IMR-90 (cell line): ENCODE measurements at regions not wholly inside any gene's neighbourhood (a gene's known extent, or its start where the extent isn't known, plus 50 kb on each side); places are given as distances from the start of the nearest gene placed in this dataset.

ENCODE experiments used
- ATAC-seq: fragments of 200-7000 bp; cut with Tn5 transposase; 2 replicates; pipeline ENCODE4 v1.9.1; 2020; ENCODE audit warnings: low read depth, mild to moderate bottlenecking, moderate library complexity
- BruUV-seq: library from RNA; stranded (reverse); fragments of 400-500 nt; replicated peaks from 2 replicates; lab custom pipeline; 2021; lab: Mats Ljungman, UMichigan
- CTCF ChIA-PET: fragments of 300-600 bp; formaldehyde crosslinking; extraction: SDS; loops from one replicate; lab custom pipeline; 2021; ENCODE audit warnings: antibody characterized with exemption; lab: Yijun Ruan, JAX
- POLR2A ChIA-PET: fragments of 300-600 bp; sonication (Branson Sonifier 250); formaldehyde crosslinking; loops from one replicate; lab custom pipeline; 2022; ENCODE audit warnings: antibody characterized with exemption; ENCODE audit not compliant: unreplicated experiment; lab: Charles Lee
- DNase-seq: peaks from one replicate; pipeline ENCODE4 v3.0.0; 2013
- H2AFZ ChIP-seq: replicated peaks from 2 replicates; pipeline ENCODE3; 2013; ENCODE audit warnings: low read length, mild to moderate bottlenecking; ENCODE audit not compliant: poor library complexity
- H2AK5ac ChIP-seq: 2 replicates; pipeline ENCODE4 v1.6.1; 2013; ENCODE audit warnings: low read depth, low read length, inconsistent platforms
- H2AK9ac ChIP-seq: replicated peaks from 2 replicates; pipeline ENCODE3; 2013; ENCODE audit warnings: mild to moderate bottlenecking, low read depth, low read length, moderate library complexity; ENCODE audit not compliant: poor library complexity
- H2BK120ac ChIP-seq: 2 replicates; pipeline ENCODE4 v1.6.1; 2013; ENCODE audit warnings: low read depth, low read length, inconsistent platforms
- H2BK15ac ChIP-seq: 3 replicates; pipeline ENCODE4 v1.6.1; 2013; ENCODE audit warnings: low read depth, low read length, inconsistent platforms
- H2BK20ac ChIP-seq: 2 replicates; pipeline ENCODE4 v1.6.1; 2013; ENCODE audit warnings: low read depth, mild to moderate bottlenecking, inconsistent platforms, low read length, moderate library complexity
- H2BK5ac ChIP-seq: 2 replicates; pipeline ENCODE4 v1.6.1; 2013; ENCODE audit warnings: mild to moderate bottlenecking, low read depth, low read length, inconsistent platforms; ENCODE audit not compliant: poor library complexity, severe bottlenecking
- H3K14ac ChIP-seq: replicated peaks from 2 replicates; pipeline ENCODE4 v1.6.1; 2013; ENCODE audit warnings: low read depth, low read length, inconsistent platforms
- H3K18ac ChIP-seq: 2 replicates; pipeline ENCODE4 v1.6.1; 2013; ENCODE audit warnings: low read depth, low read length, control low read depth
- H3K23ac ChIP-seq: 2 replicates; pipeline ENCODE4 v1.6.1; 2013; ENCODE audit warnings: low read depth, low read length, inconsistent platforms
- H3K27ac ChIP-seq: 2 replicates; pipeline ENCODE4 v1.5.1; 2013; ENCODE audit warnings: mild to moderate bottlenecking, control low read depth, low read length; ENCODE audit not compliant: insufficient read depth
- H3K27me3 ChIP-seq: 2 replicates; pipeline ENCODE4 v1.6.1; 2013; ENCODE audit warnings: low read length; ENCODE audit not compliant: control insufficient read depth, insufficient read depth
- H3K36me3 ChIP-seq: 2 replicates; pipeline ENCODE4 v1.6.1; 2013; ENCODE audit warnings: low read length, mixed read lengths; ENCODE audit not compliant: control insufficient read depth, insufficient read depth
- H3K4ac ChIP-seq: 2 replicates; pipeline ENCODE4 v1.6.1; 2013; ENCODE audit warnings: low read depth, low read length, inconsistent platforms
- H3K4me1 ChIP-seq: 2 replicates; pipeline ENCODE4 v1.6.1; 2013; ENCODE audit warnings: low read length, mixed read lengths; ENCODE audit not compliant: control insufficient read depth, insufficient read depth
- H3K4me2 ChIP-seq: 2 replicates; pipeline ENCODE4 v1.6.1; 2013; ENCODE audit warnings: low read depth, mild to moderate bottlenecking, control low read depth, low read length, moderate library complexity
- H3K4me3 ChIP-seq: 2 replicates; pipeline ENCODE4 v1.5.1; 2013; ENCODE audit warnings: low read depth, mild to moderate bottlenecking, control low read depth, low read length, moderate library complexity; ENCODE audit not compliant: insufficient read depth
- H3K56ac ChIP-seq: 2 replicates; pipeline ENCODE4 v1.6.1; 2013; ENCODE audit warnings: low read length, inconsistent platforms; ENCODE audit not compliant: insufficient read depth; ENCODE audit errors: extremely low read depth
- H3K79me1 ChIP-seq, 2 experiments: 2 replicates each; pipeline ENCODE4 v1.6.1; 2013; ENCODE audit warnings: low read length in 2 of 2, inconsistent platforms in 1 of 2, low read depth in 1 of 2
- H3K9ac ChIP-seq: 2 replicates; pipeline ENCODE4 v1.6.1; 2013; ENCODE audit warnings: low read depth, low read length, control low read depth
- H3K9me1 ChIP-seq: 2 replicates; pipeline ENCODE4 v1.6.1; 2013; ENCODE audit warnings: low read length, inconsistent platforms; ENCODE audit not compliant: insufficient read depth
- H3K9me3 ChIP-seq: 2 replicates; pipeline ENCODE4 v1.6.1; 2013; ENCODE audit warnings: low read length; ENCODE audit not compliant: control insufficient read depth, insufficient read depth
- H4K20me1 ChIP-seq: 2 replicates; pipeline ENCODE4 v1.6.1; 2013; ENCODE audit warnings: low read length, inconsistent platforms; ENCODE audit not compliant: insufficient read depth
- H4K5ac ChIP-seq: 2 replicates; pipeline ENCODE4 v1.6.1; 2013; ENCODE audit warnings: mild to moderate bottlenecking, low read depth, low read length, control low read depth
- H4K8ac ChIP-seq, 2 experiments: 2 replicates each; pipeline ENCODE4 v1.6.1; 2013; ENCODE audit warnings: low read depth in 2 of 2, low read length in 2 of 2, control low read depth in 1 of 2, inconsistent platforms in 1 of 2
- H4K91ac ChIP-seq: 2 replicates; pipeline ENCODE4 v1.6.1; 2013; ENCODE audit warnings: low read depth, low read length, inconsistent platforms; ENCODE audit not compliant: insufficient read depth
- BHLHE40 ChIP-seq: fragments of 150-350 bp; IDR thresholded peaks from 2 replicates; pipeline ENCODE4 v1.6.1; 2016; ENCODE audit warnings: mild to moderate bottlenecking, low read depth, low read length
- CEBPB ChIP-seq: IDR thresholded peaks from 2 replicates; pipeline ENCODE4 v1.6.1; 2012; ENCODE audit warnings: low read depth, low read length, improper control_type of control experiment
- MAFK ChIP-seq: IDR thresholded peaks from 2 replicates; pipeline ENCODE4 v1.6.1; 2012; ENCODE audit warnings: low read depth, low read length, improper control_type of control experiment
- MAZ ChIP-seq: IDR thresholded peaks from 2 replicates; pipeline ENCODE4 v1.6.1; 2012; ENCODE audit warnings: low read depth, mild to moderate bottlenecking, low read length, improper control_type of control experiment, moderate library complexity, borderline replicate concordance
- MXI1 ChIP-seq: IDR thresholded peaks from 2 replicates; pipeline ENCODE4 v1.6.1; 2012; ENCODE audit warnings: low read depth, mild to moderate bottlenecking, low read length, moderate library complexity, borderline replicate concordance
- NFE2L2 ChIP-seq: fragments of 150-350 bp; IDR thresholded peaks from 2 replicates; pipeline ENCODE4 v1.6.1; 2016; ENCODE audit warnings: low read depth, mild to moderate bottlenecking, low read length
- POLR2A ChIP-seq: IDR thresholded peaks from 2 replicates; pipeline ENCODE4 v1.6.1; 2012; ENCODE audit warnings: mild to moderate bottlenecking, low read depth, low read length
- RFX5 ChIP-seq: IDR thresholded peaks from 2 replicates; pipeline ENCODE4 v1.8.0; 2012; ENCODE audit warnings: low read depth, mild to moderate bottlenecking, low read length, moderate library complexity
- WGBS, 2 experiments: methylation state at CpG; one replicate each; pipeline versions ENCODE4 v1.1.5 to v1.1.7; 2013; ENCODE audit warnings: missing lambda C conversion rate in 2 of 2; ENCODE audit not compliant: insufficient read length in 1 of 2; ENCODE audit errors: extremely low coverage in 2 of 2; 5-methylcytosine and 5-hydroxymethylcytosine counted together
- dilution Hi-C: fragments of 300-500 bp; cut with HindIII; formaldehyde crosslinking; loops from one replicate; pipeline ENCODE4 v1.14.3; 2018; ENCODE audit warnings: low sequenced_read_pairs; ENCODE audit not compliant: unreplicated experiment
- in situ Hi-C: fragments of 300-500 bp; cut with MboI; formaldehyde crosslinking; loops from 3 replicates; pipeline ENCODE4 v1.14.3; 2019; ENCODE audit warnings: low sequenced_read_pairs, inconsistent platforms, mixed read lengths
- intact Hi-C: fragments of 100-400 bp; cut with micrococcal nuclease; formaldehyde crosslinking; loops from 2 replicates; pipeline ENCODE4 v1.10.0; 2022
- TF ChIP-seq, protein P1 (sequence below): fragments of 150-350 bp; IDR thresholded peaks from 2 replicates; pipeline ENCODE4 v1.6.1; 2016; ENCODE audit warnings: low read depth, mild to moderate bottlenecking, low read length, moderate library complexity, borderline replicate concordance
- TF ChIP-seq, protein P2 (sequence below): fragments of 150-350 bp; IDR thresholded peaks from 2 replicates; pipeline ENCODE4 v1.6.1; 2017; ENCODE audit warnings: mild to moderate bottlenecking, antibody characterized with exemption, low read length, low read depth
- TF ChIP-seq, protein P3 (sequence below): conservative IDR thresholded peaks from 2 replicates; pipeline ENCODE4 v1.5.1; 2012; ENCODE audit warnings: mild to moderate bottlenecking, low read depth, low read length, improper control_type of control experiment

DNA sequence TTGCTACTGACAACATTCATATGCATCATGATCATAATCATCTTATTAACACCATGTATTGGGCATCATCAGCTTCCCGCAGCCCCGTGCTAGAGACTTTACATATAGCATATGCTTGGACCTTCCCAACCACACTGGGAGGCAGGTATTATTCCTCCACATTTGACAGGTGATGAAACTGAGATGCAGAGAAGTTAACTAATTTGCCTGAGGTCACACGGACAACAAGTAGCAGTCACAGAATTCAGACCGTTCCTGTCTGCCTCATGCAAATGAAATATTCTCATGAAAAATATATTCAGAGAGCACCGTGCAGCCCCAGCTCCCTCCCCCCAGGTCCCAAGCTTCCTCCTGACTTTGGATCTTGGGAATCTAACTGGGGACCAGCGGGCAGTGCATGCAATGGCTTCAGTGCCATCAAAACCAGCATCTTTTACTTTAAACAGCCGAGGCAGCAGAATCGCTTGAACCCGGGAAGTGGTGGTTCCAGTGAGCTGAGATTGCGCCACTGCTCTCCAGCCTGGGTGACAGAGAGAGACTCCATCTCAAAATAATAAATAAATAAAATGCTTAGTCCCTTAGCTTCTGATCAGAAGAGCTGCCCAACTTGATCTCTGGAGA, 112.2 kb upstream of the GPR26 start:
- Histone ChIP-seq H3K56ac (no peak overlapping the region), H2AK5ac (no peak overlapping the region), H3K9me3 (peaks cover 5% of the 10 kb centered on the region; the same call in 1 of the 2 replicates), H3K23ac (no peak overlapping the region), H3K4me1 (no peaks in the 10 kb centered on the region), H3K18ac (no peak overlapping the region), H4K91ac (no peak overlapping the region), H2BK20ac (no peak overlapping the region), H3K27me3 (no peaks in the 10 kb centered on the region), H3K4me3 (no peak overlapping the region), H3K36me3 (no peaks in the 10 kb centered on the region), H2AK9ac (no peak overlapping the region), H3K9me1 (no peaks in the 10 kb centered on the region), H3K9ac (no peak overlapping the region), H3K4ac (no peak overlapping the region), H4K5ac (no peak overlapping the region), H3K79me1 (no peaks in the 10 kb centered on the region), H2BK5ac (no peak overlapping the region), H4K8ac (no peak overlapping the region), H2BK120ac (no peak overlapping the region), H2AFZ (no peak overlapping the region), H3K4me2 (no peak overlapping the region), H3K14ac (no peak overlapping the region), H4K20me1 (no peaks in the 10 kb centered on the region), H2BK15ac (no peak overlapping the region), H3K27ac (no peak overlapping the region)
- DNase-seq (no peak), ATAC-seq (no peak)
- BruUV-seq: no TSS peak
- dilution Hi-C loops (no loop called here), intact Hi-C loops (no loop called here), in situ Hi-C loops (loop anchor here (5.0 to 25.0 kb wide), 3 partner anchors 422 to 892 kb away; a partner anchor contains a TSS)
- TF ChIP-seq POLR2A (no peak), CEBPB (no peak), MAFK (no peak), MAZ (no peak), NFE2L2 (no peak), BHLHE40 (no peak), RFX5 (no peak), MXI1 (no peak)
- TF ChIP-seq, protein P1, sequence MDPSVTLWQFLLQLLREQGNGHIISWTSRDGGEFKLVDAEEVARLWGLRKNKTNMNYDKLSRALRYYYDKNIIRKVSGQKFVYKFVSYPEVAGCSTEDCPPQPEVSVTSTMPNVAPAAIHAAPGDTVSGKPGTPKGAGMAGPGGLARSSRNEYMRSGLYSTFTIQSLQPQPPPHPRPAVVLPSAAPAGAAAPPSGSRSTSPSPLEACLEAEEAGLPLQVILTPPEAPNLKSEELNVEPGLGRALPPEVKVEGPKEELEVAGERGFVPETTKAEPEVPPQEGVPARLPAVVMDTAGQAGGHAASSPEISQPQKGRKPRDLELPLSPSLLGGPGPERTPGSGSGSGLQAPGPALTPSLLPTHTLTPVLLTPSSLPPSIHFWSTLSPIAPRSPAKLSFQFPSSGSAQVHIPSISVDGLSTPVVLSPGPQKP: no peak
- TF ChIP-seq, protein P2, sequence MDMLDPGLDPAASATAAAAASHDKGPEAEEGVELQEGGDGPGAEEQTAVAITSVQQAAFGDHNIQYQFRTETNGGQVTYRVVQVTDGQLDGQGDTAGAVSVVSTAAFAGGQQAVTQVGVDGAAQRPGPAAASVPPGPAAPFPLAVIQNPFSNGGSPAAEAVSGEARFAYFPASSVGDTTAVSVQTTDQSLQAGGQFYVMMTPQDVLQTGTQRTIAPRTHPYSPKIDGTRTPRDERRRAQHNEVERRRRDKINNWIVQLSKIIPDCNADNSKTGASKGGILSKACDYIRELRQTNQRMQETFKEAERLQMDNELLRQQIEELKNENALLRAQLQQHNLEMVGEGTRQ: no peak
- TF ChIP-seq, protein P3, sequence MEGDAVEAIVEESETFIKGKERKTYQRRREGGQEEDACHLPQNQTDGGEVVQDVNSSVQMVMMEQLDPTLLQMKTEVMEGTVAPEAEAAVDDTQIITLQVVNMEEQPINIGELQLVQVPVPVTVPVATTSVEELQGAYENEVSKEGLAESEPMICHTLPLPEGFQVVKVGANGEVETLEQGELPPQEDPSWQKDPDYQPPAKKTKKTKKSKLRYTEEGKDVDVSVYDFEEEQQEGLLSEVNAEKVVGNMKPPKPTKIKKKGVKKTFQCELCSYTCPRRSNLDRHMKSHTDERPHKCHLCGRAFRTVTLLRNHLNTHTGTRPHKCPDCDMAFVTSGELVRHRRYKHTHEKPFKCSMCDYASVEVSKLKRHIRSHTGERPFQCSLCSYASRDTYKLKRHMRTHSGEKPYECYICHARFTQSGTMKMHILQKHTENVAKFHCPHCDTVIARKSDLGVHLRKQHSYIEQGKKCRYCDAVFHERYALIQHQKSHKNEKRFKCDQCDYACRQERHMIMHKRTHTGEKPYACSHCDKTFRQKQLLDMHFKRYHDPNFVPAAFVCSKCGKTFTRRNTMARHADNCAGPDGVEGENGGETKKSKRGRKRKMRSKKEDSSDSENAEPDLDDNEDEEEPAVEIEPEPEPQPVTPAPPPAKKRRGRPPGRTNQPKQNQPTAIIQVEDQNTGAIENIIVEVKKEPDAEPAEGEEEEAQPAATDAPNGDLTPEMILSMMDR: no peak
- CTCF ChIA-PET: no interaction called here
- POLR2A ChIA-PET: no interaction called here
- 61% methylated on average over 4 of the region's 10 CpGs; no CpG with 5 or more reads in 1 of the 2 experiments for WGBS, 2 experiments
